Keratinocyte (primary cell): ENCODE measurements at regions not wholly inside any gene's neighbourhood (a gene's known extent, or its start where the extent isn't known, plus 50 kb on each side); places are given as distances from the start of the nearest gene placed in this dataset.

Experiments used
- CTCF ChIP-seq, 3 experiments: IDR thresholded peaks in 1 of 3; conservative IDR thresholded peaks in 1 of 3; optimal IDR thresholded peaks in 1 of 3; 2 replicates in 2 of 3; 3 replicates in 1 of 3; pipeline versions ENCODE3 to v1.5.1; 2011; ENCODE audit warnings: low read length in 3 of 3, mild to moderate bottlenecking in 3 of 3, moderate library complexity in 2 of 3, control low read depth in 1 of 3, inconsistent platforms in 1 of 3; ENCODE audit not compliant: insufficient read depth in 2 of 3; ENCODE audit errors: extremely low read depth in 1 of 3
- EZH2 ChIP-seq: IDR thresholded peaks from one replicate; pipeline ENCODE4 v1.6.1; 2012; ENCODE audit warnings: inconsistent platforms, mild to moderate bottlenecking, low read length, moderate library complexity

GRCh38 chr7:152922318-152923081 is 162.9 kb downstream of the ACTR3B start:
- TF ChIP-seq EZH2: no peak
- TF ChIP-seq CTCF (optimal IDR thresholded peaks at IDR 0.05 in 1 of 3, IDR thresholded peaks at IDR 0.05 in 1 of 3, conservative IDR thresholded peaks at IDR 0.05 in 1 of 3; ENCODE audit: extremely low read depth in 1 of 3, insufficient read depth in 2 of 3, low read length in 3 of 3): no peak
